ENCODE measurements at regions not wholly inside any gene's neighbourhood (a gene's known extent, or its start where the extent isn't known, plus 50 kb on each side); places are given as distances from the start of the nearest gene placed in this dataset.

- DNase-seq (no peak), ATAC-seq (no peak)
- intact Hi-C loops (cut with DNase I, micrococcal nuclease) = no loop called here
- TF ChIP-seq CTCF (IDR thresholded peaks at IDR 0.05) = no peak
- Histone ChIP-seq H3K4me3 (no peak overlapping the region), H3K9me3 (peaks cover 10% of the 10 kb centered on the region), H3K36me3 (ENCODE audit: low read depth) (no peaks in the 10 kb centered on the region), H3K4me1 (ENCODE audit: low read depth) (no peaks in the 10 kb centered on the region)
Observed at GRCh38 chr2:19146867-19147266, 211.6 kb downstream of the OSR1 start.

- Histone ChIP-seq H3K4me1 (ENCODE audit: low read depth) (no peaks in the 10 kb centered on the region), H3K9me3 (no peaks in the 10 kb centered on the region), H3K36me3 (ENCODE audit: low read depth) (no peaks in the 10 kb centered on the region), H3K4me3 (no peak overlapping the region)
- ATAC-seq (no peak), DNase-seq (no peak)
- intact Hi-C loops (cut with DNase I, micrococcal nuclease) = no loop called here
- no peak for TF ChIP-seq CTCF (IDR thresholded peaks at IDR 0.05)
Observed at GRCh38 chr2:19141234-19142004, 217.0 kb downstream of the OSR1 start.

- ATAC-seq (no peak), DNase-seq (no peak)
- intact Hi-C loops (cut with DNase I, micrococcal nuclease) = no loop called here
- Histone ChIP-seq H3K36me3 (ENCODE audit: low read depth) (no peaks in the 10 kb centered on the region), H3K4me1 (ENCODE audit: low read depth) (no peaks in the 10 kb centered on the region), H3K4me3 (no peak overlapping the region), H3K9me3 (no peaks in the 10 kb centered on the region)
- TF ChIP-seq CTCF (IDR thresholded peaks at IDR 0.05) = no peak
Observed at GRCh38 chr2:19140463-19141208, 217.8 kb downstream of the OSR1 start.

- intact Hi-C loops (cut with DNase I, micrococcal nuclease) = no loop called here
Observed at GRCh38 chr2:19139386-19139785, 219.0 kb downstream of the OSR1 start.

GRCh38 chr2:19138264-19138825 lies 220.1 kb downstream of the OSR1 start:
- intact Hi-C loops (cut with DNase I, micrococcal nuclease) = no loop called here
- no peaks in the 10 kb centered on the region for H3K9me3 ChIP-seq
- no peak overlapping the region for H3K4me3 ChIP-seq
- DNase-seq (no peak), ATAC-seq (no peak)
- H3K4me1 ChIP-seq (ENCODE audit: low read depth) = no peaks in the 10 kb centered on the region
- no peak for TF ChIP-seq CTCF (IDR thresholded peaks at IDR 0.05)
- no peaks in the 10 kb centered on the region for H3K36me3 ChIP-seq (ENCODE audit: low read depth)

More at GRCh38 chr2:19139386-19139785, 219.0 kb downstream of the OSR1 start:
- Histone ChIP-seq H3K4me1 (ENCODE audit: low read depth) (no peaks in the 10 kb centered on the region), H3K9me3 (no peaks in the 10 kb centered on the region), H3K36me3 (ENCODE audit: low read depth) (no peaks in the 10 kb centered on the region), H3K4me3 (no peak overlapping the region)
- TF ChIP-seq CTCF (IDR thresholded peaks at IDR 0.05) = no peak
- no peak for ATAC-seq
- DNase-seq = no peak
